ENCODE measurements at regions not wholly inside any gene's neighbourhood (a gene's known extent, or its start where the extent isn't known, plus 50 kb on each side); places are given as distances from the start of the nearest gene placed in this dataset.
"Not testable (repeated sequence)": the region's sequence is repeated elsewhere in the genome, so short reads cannot be mapped to it uniquely, and the experiment has no call there.

- not testable (repeated sequence) for H3K4me3 Mint-ChIP-seq; H3K18ac ChIP-seq (ENCODE audit: insufficient read length, low read depth, low read length)
These were observed 126.3 kb upstream of the CAV2 start for GRCh38 chr7:116373229-116373628.

More at GRCh38 chr7:116373229-116373628, 126.3 kb upstream of the CAV2 start:
- not testable (repeated sequence) for H3K27me3 Mint-ChIP-seq (ENCODE audit: low read depth); DNase-seq; H3K4me1 ChIP-seq (ENCODE audit: insufficient read depth, low read length); H3T11ph ChIP-seq (ENCODE audit: low read length); H2BK5ac ChIP-seq (ENCODE audit: insufficient read length, low read length); H3K23ac ChIP-seq (ENCODE audit: insufficient read length, low read depth, low read length); H2BK120ac ChIP-seq (ENCODE audit: low read depth, low read length, poor library complexity, severe bottlenecking); H3K23me2 ChIP-seq (ENCODE audit: insufficient read length, low read depth, low read length, poor library complexity, severe bottlenecking); H3K9ac ChIP-seq (ENCODE audit: extremely low read depth, insufficient read length, low read length); H2BK15ac ChIP-seq (ENCODE audit: low read depth, low read length); H4K20me1 ChIP-seq (ENCODE audit: control insufficient read depth, insufficient read depth, insufficient read length); H2AK5ac ChIP-seq (ENCODE audit: insufficient read length, low read length); H3K4me2 ChIP-seq (ENCODE audit: insufficient read depth, insufficient read length, low read length); H4K91ac ChIP-seq (ENCODE audit: insufficient read length, low read depth, low read length); H3K27ac ChIP-seq (ENCODE audit: insufficient read length, low read depth, low read length); H4K5ac ChIP-seq (ENCODE audit: insufficient read length, low read depth, low read length); H3K27me3 ChIP-seq (ENCODE audit: insufficient read depth, low read length); H4K8ac ChIP-seq (replicated peaks; ENCODE audit: insufficient read length, low read depth, low read length); H3K79me1 ChIP-seq (ENCODE audit: insufficient read depth, low read depth, low read length, poor library complexity, severe bottlenecking); H3K14ac ChIP-seq (ENCODE audit: insufficient read depth, low read length); H3K79me2 ChIP-seq (ENCODE audit: insufficient read depth, low read length); H2BK20ac ChIP-seq (ENCODE audit: low read depth, low read length, poor library complexity, severe bottlenecking); H3K27ac Mint-ChIP-seq; H2AFZ ChIP-seq (ENCODE audit: low read length); H2BK12ac ChIP-seq (ENCODE audit: insufficient read length, low read depth, low read length); H3K56ac ChIP-seq (ENCODE audit: insufficient read length, low read depth, low read length); H3K4ac ChIP-seq (ENCODE audit: low read depth, low read length)
- WGBS (ENCODE audit: extremely low coverage, insufficient read length, low lambda C conversion rate) = no CpG with 5 or more reads among the region's 3 CpGs
- Mint-ChIP-seq H3K9me3 (peaks cover 31 to 36% of the 10 kb centered on the region in 2 experiments), H3K4me1 (peaks cover 9 to 10% of the 10 kb centered on the region in 2 experiments), H3K36me3 (ENCODE audit: insufficient read depth in 1 of 3, low read depth in 3 of 3) (peaks cover 12 to 40% (median 21%) of the 10 kb centered on the region in 3 experiments)
- peaks cover 11% of the 10 kb centered on the region for H3K9me3 ChIP-seq (ENCODE audit: control insufficient read depth, low read depth, low read length)

Data from H9 (cell line).